Panc1 (cell line): ENCODE measurements at regions not wholly inside any gene's neighbourhood (a gene's known extent, or its start where the extent isn't known, plus 50 kb on each side); places are given as distances from the start of the nearest gene placed in this dataset.
"Not testable (repeated sequence)": the region's sequence is repeated elsewhere in the genome, so short reads cannot be mapped to it uniquely, and the experiment has no call there.

Experiments used
- ATAC-seq: fragments of 200-7000 bp; cut with Tn5 transposase; 2 replicates; pipeline ENCODE4 v1.9.1; 2020; ENCODE audit warnings: mild to moderate bottlenecking, moderate library complexity
- BruUV-seq: library from RNA; stranded (reverse); fragments of 400-500 nt; replicated peaks from 2 replicates; lab custom pipeline; 2021; lab: Mats Ljungman, UMichigan
- CTCF ChIA-PET: fragments of 300-600 bp; sonication (Branson Sonifier 250); formaldehyde crosslinking; loops from one replicate; lab custom pipeline; 2022; ENCODE audit warnings: antibody characterized with exemption; lab: Charles Lee
- POLR2A ChIA-PET: fragments of 300-600 bp; sonication (Branson Sonifier 250); formaldehyde crosslinking; loops from one replicate; lab custom pipeline; 2022; ENCODE audit warnings: antibody characterized with exemption; lab: Charles Lee
- DNase-seq: peaks from one replicate; pipeline ENCODE4 v3.0.0-alpha.2; 2010; ENCODE audit warnings: low read depth, low spot score
- H3K27ac ChIP-seq: 2 replicates; pipeline ENCODE4 v1.5.1; 2011; ENCODE audit warnings: mild to moderate bottlenecking, low read length, inconsistent platforms
- H3K27me3 ChIP-seq: fragments of 200-500 bp; sonication (Bioruptor generic); 2 replicates; pipeline ENCODE4 v1.6.0; 2014; ENCODE audit warnings: low read length, inconsistent platforms; ENCODE audit not compliant: control insufficient read depth, insufficient read depth
- H3K36me3 ChIP-seq: fragments of 200-500 bp; sonication (Bioruptor generic); 2 replicates; pipeline ENCODE4 v1.5.1; 2014; ENCODE audit warnings: inconsistent platforms, mild to moderate bottlenecking, low read length, moderate library complexity; ENCODE audit not compliant: control insufficient read depth, insufficient read depth
- H3K4me1 ChIP-seq: 2 replicates; pipeline ENCODE4 v1.5.1; 2011; ENCODE audit warnings: inconsistent platforms, mild to moderate bottlenecking, low read length, moderate library complexity; ENCODE audit not compliant: control insufficient read depth, insufficient read depth
- H3K4me3 ChIP-seq, 2 experiments: 2 replicates each; pipeline ENCODE4 v1.5.1; 2011 to 2012; ENCODE audit warnings: low read depth in 2 of 2, low read length in 2 of 2, mild to moderate bottlenecking in 2 of 2, inconsistent platforms in 1 of 2, moderate library complexity in 1 of 2
- H3K9me3 ChIP-seq: fragments of 200-500 bp; sonication (Bioruptor generic); 2 replicates; pipeline ENCODE4 v1.5.1; 2014; ENCODE audit warnings: low read depth, mild to moderate bottlenecking, inconsistent platforms, low read length, moderate library complexity; ENCODE audit not compliant: control insufficient read depth, insufficient read depth
- CTCF ChIP-seq: fragments of 450-650 bp; IDR thresholded peaks from 2 replicates; pipeline ENCODE4 v1.5.1; 2017; ENCODE audit warnings: mild to moderate bottlenecking
- POLR2AphosphoS5 ChIP-seq: IDR thresholded peaks from 2 replicates; pipeline ENCODE4 v1.6.1; 2012; ENCODE audit warnings: mild to moderate bottlenecking, low read depth, low read length, moderate library complexity
- SIN3A ChIP-seq: IDR thresholded peaks from 2 replicates; pipeline ENCODE4 v1.6.1; 2012; ENCODE audit warnings: low read depth, mild to moderate bottlenecking, low read length, moderate library complexity, borderline replicate concordance; ENCODE audit not compliant: insufficient read depth
- TCF7L2 ChIP-seq: IDR thresholded peaks from 2 replicates; pipeline ENCODE4 v1.6.1; 2011; ENCODE audit warnings: mild to moderate bottlenecking, low read depth, low read length, inconsistent platforms
- in situ Hi-C: cut with HindIII; loops from 2 replicates; pipeline ENCODE4 v1.10.0; 2016; ENCODE audit warnings: low sequenced_read_pairs, low pct_unique_long_range_greater_than_20kb
- intact Hi-C: fragments of 100-400 bp; cut with micrococcal nuclease; formaldehyde crosslinking; loops from one replicate; pipeline ENCODE4 v1.10.0; 2022; ENCODE audit not compliant: unreplicated experiment
- TF ChIP-seq, protein P1 (sequence below), 2 experiments: IDR thresholded peaks; 2 replicates each; pipeline ENCODE4 v1.6.1; 2011 to 2012; ENCODE audit warnings: low read depth in 2 of 2, control low read depth in 1 of 2, low read length in 1 of 2, mild to moderate bottlenecking in 1 of 2, moderate library complexity in 1 of 2; ENCODE audit not compliant: insufficient read depth in 1 of 2

- no TSS peak for BruUV-seq
- ATAC-seq (no peak), DNase-seq (no peak)
- POLR2A ChIA-PET: no interaction called here
- Histone ChIP-seq H3K27ac (no peak overlapping the region), H3K36me3 (no peaks in the 10 kb centered on the region), H3K27me3 (no peaks in the 10 kb centered on the region), H3K4me1 (no peaks in the 10 kb centered on the region), H3K9me3 (no peaks in the 10 kb centered on the region), H3K4me3 (no peak overlapping the region)
- TF ChIP-seq, protein P1, sequence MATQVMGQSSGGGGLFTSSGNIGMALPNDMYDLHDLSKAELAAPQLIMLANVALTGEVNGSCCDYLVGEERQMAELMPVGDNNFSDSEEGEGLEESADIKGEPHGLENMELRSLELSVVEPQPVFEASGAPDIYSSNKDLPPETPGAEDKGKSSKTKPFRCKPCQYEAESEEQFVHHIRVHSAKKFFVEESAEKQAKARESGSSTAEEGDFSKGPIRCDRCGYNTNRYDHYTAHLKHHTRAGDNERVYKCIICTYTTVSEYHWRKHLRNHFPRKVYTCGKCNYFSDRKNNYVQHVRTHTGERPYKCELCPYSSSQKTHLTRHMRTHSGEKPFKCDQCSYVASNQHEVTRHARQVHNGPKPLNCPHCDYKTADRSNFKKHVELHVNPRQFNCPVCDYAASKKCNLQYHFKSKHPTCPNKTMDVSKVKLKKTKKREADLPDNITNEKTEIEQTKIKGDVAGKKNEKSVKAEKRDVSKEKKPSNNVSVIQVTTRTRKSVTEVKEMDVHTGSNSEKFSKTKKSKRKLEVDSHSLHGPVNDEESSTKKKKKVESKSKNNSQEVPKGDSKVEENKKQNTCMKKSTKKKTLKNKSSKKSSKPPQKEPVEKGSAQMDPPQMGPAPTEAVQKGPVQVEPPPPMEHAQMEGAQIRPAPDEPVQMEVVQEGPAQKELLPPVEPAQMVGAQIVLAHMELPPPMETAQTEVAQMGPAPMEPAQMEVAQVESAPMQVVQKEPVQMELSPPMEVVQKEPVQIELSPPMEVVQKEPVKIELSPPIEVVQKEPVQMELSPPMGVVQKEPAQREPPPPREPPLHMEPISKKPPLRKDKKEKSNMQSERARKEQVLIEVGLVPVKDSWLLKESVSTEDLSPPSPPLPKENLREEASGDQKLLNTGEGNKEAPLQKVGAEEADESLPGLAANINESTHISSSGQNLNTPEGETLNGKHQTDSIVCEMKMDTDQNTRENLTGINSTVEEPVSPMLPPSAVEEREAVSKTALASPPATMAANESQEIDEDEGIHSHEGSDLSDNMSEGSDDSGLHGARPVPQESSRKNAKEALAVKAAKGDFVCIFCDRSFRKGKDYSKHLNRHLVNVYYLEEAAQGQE (IDR thresholded peaks at IDR 0.05; ENCODE audit: insufficient read depth in 1 of 2, low read depth in 2 of 2, low read length in 1 of 2): no peak
- TF ChIP-seq SIN3A: no peak
- TF ChIP-seq TCF7L2: no peak
- TF ChIP-seq CTCF: no peak
- TF ChIP-seq POLR2AphosphoS5: no peak
- CTCF ChIA-PET: no interaction called here
- in situ Hi-C loops: no loop called here
- intact Hi-C loops: no loop called here
Measured at GRCh38 chr1:143735764-143736461, 235.9 kb downstream of the FAM72C start.

GRCh38 chr1:143734261-143734660 lies 237.5 kb downstream of the FAM72C start:
- in situ Hi-C loops, H3K27ac ChIP-seq, BruUV-seq, H3K4me1 ChIP-seq, H3K4me3 ChIP-seq, intact Hi-C loops, H3K9me3 ChIP-seq, H3K36me3 ChIP-seq, POLR2A ChIA-PET, ATAC-seq, DNase-seq, H3K27me3 ChIP-seq, CTCF ChIA-PET: not testable (repeated sequence)

DNA sequence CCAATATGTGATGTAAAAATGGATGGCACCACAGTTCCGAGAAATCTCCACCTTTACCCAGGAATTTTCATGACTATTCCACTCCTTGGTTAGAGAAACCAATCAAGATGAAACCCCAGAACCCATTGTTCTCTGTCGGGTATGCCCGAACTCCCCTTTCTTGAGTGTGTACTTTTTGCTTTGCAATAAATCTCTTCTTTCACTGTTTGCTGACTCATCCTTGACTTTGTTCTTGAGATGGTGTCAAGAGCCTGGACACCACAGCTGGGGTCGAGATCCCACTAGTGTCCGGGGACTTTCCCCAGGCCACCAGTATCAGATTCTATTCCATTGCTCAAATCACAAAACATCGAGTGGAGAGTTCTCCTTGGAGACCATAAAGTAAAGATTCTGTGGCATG lies 240.9 kb downstream of the FAM72C start:
- H3K4me1 ChIP-seq, H3K36me3 ChIP-seq, POLR2A ChIA-PET, intact Hi-C loops, H3K4me3 ChIP-seq, H3K9me3 ChIP-seq, H3K27me3 ChIP-seq, DNase-seq, BruUV-seq, in situ Hi-C loops, H3K27ac ChIP-seq, CTCF ChIA-PET, ATAC-seq: not testable (repeated sequence)

DNA sequence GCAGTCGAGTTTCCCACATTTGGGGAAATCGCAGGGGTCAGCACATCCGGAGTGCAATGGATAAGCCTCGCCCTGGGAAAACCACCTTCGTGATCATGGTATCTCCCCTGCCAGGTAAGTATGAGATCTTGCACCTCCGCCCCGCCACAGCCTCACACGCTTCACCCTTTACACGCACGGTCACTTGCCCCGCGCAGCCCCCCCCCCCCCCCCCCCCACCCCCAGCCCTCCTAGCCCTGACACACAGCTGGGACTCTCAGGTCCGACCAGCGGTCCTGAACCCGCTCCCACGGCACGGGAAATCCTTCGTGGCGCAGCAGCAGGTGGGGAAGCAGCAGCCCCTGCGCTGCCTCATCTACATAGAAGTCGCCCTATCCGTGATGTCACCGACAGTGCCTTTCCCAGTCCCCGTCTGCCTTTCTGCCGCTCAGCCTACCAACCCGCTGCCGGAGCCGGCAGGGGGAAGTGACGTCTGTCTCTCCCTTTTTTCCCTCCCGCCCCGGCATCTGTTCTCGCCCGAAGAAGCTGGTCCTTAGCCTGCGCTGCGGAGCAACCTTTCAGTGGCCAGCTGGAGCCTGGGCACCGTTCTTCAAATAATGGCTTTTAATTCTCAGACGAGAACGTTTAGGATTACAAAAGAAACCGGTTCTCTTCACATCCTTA lies 242.2 kb downstream of the FAM72C start:
- intact Hi-C loops, H3K4me1 ChIP-seq, DNase-seq, H3K36me3 ChIP-seq, in situ Hi-C loops, H3K9me3 ChIP-seq, H3K27ac ChIP-seq, H3K27me3 ChIP-seq, CTCF ChIA-PET, H3K4me3 ChIP-seq, BruUV-seq: not testable (repeated sequence)
- POLR2A ChIA-PET: interaction anchor here (0.6 kb wide), 1 partner anchor 823 kb away, joined by 4 read pairs; no protein-coding TSS in a partner anchor
- peak; percentile 93 for ATAC-seq

- H3K27ac ChIP-seq, DNase-seq, H3K9me3 ChIP-seq, H3K4me3 ChIP-seq, CTCF ChIA-PET, POLR2A ChIA-PET, in situ Hi-C loops, H3K36me3 ChIP-seq, intact Hi-C loops, H3K4me1 ChIP-seq, H3K27me3 ChIP-seq: not testable (repeated sequence)
- TSS peak; percentile 97 for BruUV-seq
- ATAC-seq: peak; percentile 96
Measured at GRCh38 chr1:143728802-143729448, 242.9 kb downstream of the FAM72C start.
